PC-3 (cell line): ENCODE measurements at regions not wholly inside any gene's neighbourhood (a gene's known extent, or its start where the extent isn't known, plus 50 kb on each side); places are given as distances from the start of the nearest gene placed in this dataset.

Experiments
- ATAC-seq: fragments of 200-7000 bp; cut with Tn5 transposase; 2 replicates; pipeline ENCODE4 v1.9.1; 2020; ENCODE audit warnings: mild to moderate bottlenecking, moderate library complexity
- BruUV-seq: library from RNA; stranded (reverse); fragments of 400-500 nt; replicated peaks from 2 replicates; lab custom pipeline; 2021; lab: Mats Ljungman, UMichigan
- CTCF ChIA-PET: fragments of 300-600 bp; sonication (Branson Sonifier 250); formaldehyde crosslinking; loops from one replicate; lab custom pipeline; 2022; ENCODE audit warnings: antibody characterized with exemption; lab: Charles Lee
- POLR2A ChIA-PET: fragments of 300-600 bp; sonication (Branson Sonifier 250); formaldehyde crosslinking; loops from one replicate; lab custom pipeline; 2022; ENCODE audit warnings: antibody characterized with exemption; ENCODE audit not compliant: unreplicated experiment; lab: Charles Lee
- DNase-seq: peaks from one replicate; pipeline ENCODE4 v3.0.0-alpha.2; 2015
- H2AFZ ChIP-seq: fragments of 300-600 bp; sonication (generic); 2 replicates; pipeline ENCODE4 v1.6.0; 2016; ENCODE audit warnings: antibody characterized with exemption, low read length
- H3F3A ChIP-seq: fragments of 300-600 bp; sonication (generic); one replicate; pipeline ENCODE4 v1.6.0; 2017; ENCODE audit warnings: antibody characterized with exemption, low read length, control low read depth, mild to moderate bottlenecking; ENCODE audit not compliant: unreplicated experiment
- H3K27ac ChIP-seq: fragments of 300-600 bp; sonication (generic); 2 replicates; pipeline ENCODE4 v1.5.1; 2016; ENCODE audit warnings: mild to moderate bottlenecking, low read length
- H3K27me3 ChIP-seq: fragments of 300-600 bp; sonication (generic); 2 replicates; pipeline ENCODE4 v1.6.1; 2016; ENCODE audit warnings: low read length, mixed read lengths
- H3K36me3 ChIP-seq: fragments of 300-600 bp; sonication (generic); 2 replicates; pipeline ENCODE4 v1.6.1; 2016; ENCODE audit warnings: low read depth, mixed run types, low read length, mixed read lengths
- H3K4me1 ChIP-seq: fragments of 300-600 bp; sonication (generic); 2 replicates; pipeline ENCODE4 v1.5.1; 2016; ENCODE audit warnings: low read length; ENCODE audit not compliant: insufficient read depth
- H3K4me2 ChIP-seq: fragments of 300-600 bp; sonication (generic); 2 replicates; pipeline ENCODE4 v1.6.0; 2016; ENCODE audit warnings: low read length
- H3K4me3 ChIP-seq: fragments of 300-600 bp; sonication (generic); 2 replicates; pipeline ENCODE4 v1.5.1; 2016; ENCODE audit warnings: mild to moderate bottlenecking, low read length, mixed read lengths
- H3K79me2 ChIP-seq: fragments of 300-600 bp; sonication (generic); 2 replicates; pipeline ENCODE4 v1.6.1; 2017; ENCODE audit warnings: low read length, mixed read lengths
- H3K9ac ChIP-seq: fragments of 300-600 bp; sonication (generic); 2 replicates; pipeline ENCODE4 v1.6.0; 2016; ENCODE audit warnings: mild to moderate bottlenecking, low read length
- H3K9me2 ChIP-seq: fragments of 300-600 bp; sonication (generic); replicated peaks from 2 replicates; pipeline ENCODE4 v1.6.1; 2016; ENCODE audit warnings: mixed run types, low read length, mixed read lengths
- H3K9me3 ChIP-seq: fragments of 300-600 bp; sonication (generic); 2 replicates; pipeline ENCODE4 v1.6.1; 2016; ENCODE audit warnings: low read length, mixed read lengths
- H4K20me1 ChIP-seq: fragments of 300-600 bp; sonication (generic); 2 replicates; pipeline ENCODE4 v1.6.1; 2016; ENCODE audit warnings: low read length, mixed read lengths
- EZH2 ChIP-seq: fragments of 300-600 bp; sonication (generic); IDR thresholded peaks from one replicate; pipeline ENCODE4 v1.6.1; 2017; ENCODE audit warnings: antibody characterized with exemption, mild to moderate bottlenecking, low read length; ENCODE audit not compliant: unreplicated experiment
- EZH2phosphoT487 ChIP-seq: fragments of 300-600 bp; sonication (generic); IDR thresholded peaks from 2 replicates; pipeline ENCODE4 v1.6.1; 2018; ENCODE audit warnings: mild to moderate bottlenecking, antibody characterized with exemption, low read length, borderline replicate concordance
- intact Hi-C: fragments of 100-400 bp; cut with micrococcal nuclease; formaldehyde crosslinking; loops from 2 replicates; pipeline ENCODE4 v1.9.0; 2023
- TF ChIP-seq, protein P1 (sequence below): fragments of 300-600 bp; sonication (generic); conservative IDR thresholded peaks from 2 replicates; pipeline ENCODE4 v1.5.1; 2017; ENCODE audit warnings: antibody characterized with exemption, low read depth, mild to moderate bottlenecking, low read length

DNA sequence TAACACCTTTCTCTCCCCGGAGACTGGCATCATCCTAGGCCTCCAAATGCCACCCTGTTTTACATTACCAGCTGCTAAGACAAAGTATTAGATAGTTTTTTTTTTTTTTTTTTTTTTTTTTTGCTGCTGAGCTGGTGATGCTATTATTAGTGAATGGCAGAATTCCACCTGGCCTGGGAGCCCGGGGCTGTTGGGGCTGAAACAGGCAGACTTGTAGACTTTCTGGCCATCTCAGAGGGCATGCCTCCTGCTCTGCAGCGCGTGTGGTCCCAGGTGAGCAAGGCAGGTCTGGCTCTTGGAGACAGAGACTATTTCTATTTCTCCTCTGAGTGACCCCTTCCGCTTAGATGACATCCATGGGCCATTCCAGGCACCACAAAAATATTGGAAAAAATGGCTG lies 104.2 kb downstream of the EMX2 start:
- Histone ChIP-seq H4K20me1 (no peaks in the 10 kb centered on the region), H3K4me1 (no peaks in the 10 kb centered on the region), H3K9me3 (no peaks in the 10 kb centered on the region), H3F3A (no peaks in the 10 kb centered on the region), H3K4me3 (no peak overlapping the region), H3K36me3 (no peaks in the 10 kb centered on the region), H3K9me2 (no peaks in the 10 kb centered on the region), H3K4me2 (no peak overlapping the region), H3K9ac (no peak overlapping the region), H2AFZ (no peak overlapping the region), H3K79me2 (no peaks in the 10 kb centered on the region), H3K27ac (no peak overlapping the region), H3K27me3 (peaks cover 24% of the 10 kb centered on the region)
- no peak for ATAC-seq
- CTCF ChIA-PET = no interaction called here
- no TSS peak for BruUV-seq
- TF ChIP-seq, protein P1, sequence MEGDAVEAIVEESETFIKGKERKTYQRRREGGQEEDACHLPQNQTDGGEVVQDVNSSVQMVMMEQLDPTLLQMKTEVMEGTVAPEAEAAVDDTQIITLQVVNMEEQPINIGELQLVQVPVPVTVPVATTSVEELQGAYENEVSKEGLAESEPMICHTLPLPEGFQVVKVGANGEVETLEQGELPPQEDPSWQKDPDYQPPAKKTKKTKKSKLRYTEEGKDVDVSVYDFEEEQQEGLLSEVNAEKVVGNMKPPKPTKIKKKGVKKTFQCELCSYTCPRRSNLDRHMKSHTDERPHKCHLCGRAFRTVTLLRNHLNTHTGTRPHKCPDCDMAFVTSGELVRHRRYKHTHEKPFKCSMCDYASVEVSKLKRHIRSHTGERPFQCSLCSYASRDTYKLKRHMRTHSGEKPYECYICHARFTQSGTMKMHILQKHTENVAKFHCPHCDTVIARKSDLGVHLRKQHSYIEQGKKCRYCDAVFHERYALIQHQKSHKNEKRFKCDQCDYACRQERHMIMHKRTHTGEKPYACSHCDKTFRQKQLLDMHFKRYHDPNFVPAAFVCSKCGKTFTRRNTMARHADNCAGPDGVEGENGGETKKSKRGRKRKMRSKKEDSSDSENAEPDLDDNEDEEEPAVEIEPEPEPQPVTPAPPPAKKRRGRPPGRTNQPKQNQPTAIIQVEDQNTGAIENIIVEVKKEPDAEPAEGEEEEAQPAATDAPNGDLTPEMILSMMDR = no peak
- no peak for TF ChIP-seq EZH2phosphoT487
- TF ChIP-seq EZH2 = no peak
- intact Hi-C loops = no loop called here
- DNase-seq = no peak
- POLR2A ChIA-PET = no interaction called here

GRCh38 chr10:117647306-117647705 lies 104.8 kb downstream of the EMX2 start:
- Histone ChIP-seq H3K36me3 (no peaks in the 10 kb centered on the region), H3K27ac (no peak overlapping the region), H3K9ac (no peak overlapping the region), H3K9me2 (no peaks in the 10 kb centered on the region), H3K27me3 (peaks cover 19% of the 10 kb centered on the region), H3K4me2 (no peak overlapping the region), H3F3A (no peaks in the 10 kb centered on the region), H3K9me3 (no peaks in the 10 kb centered on the region), H3K79me2 (no peaks in the 10 kb centered on the region), H2AFZ (no peak overlapping the region), H3K4me3 (no peak overlapping the region), H4K20me1 (no peaks in the 10 kb centered on the region), H3K4me1 (peaks cover 2% of the 10 kb centered on the region)
- no peak for ATAC-seq
- intact Hi-C loops = no loop called here
- TF ChIP-seq, protein P1 = no peak
- TF ChIP-seq EZH2 (no peak), EZH2phosphoT487 (no peak)
- no TSS peak for BruUV-seq
- ChIA-PET POLR2A (no interaction called here), CTCF (no interaction called here)
- peak; percentile 6 for DNase-seq

- BruUV-seq = no TSS peak
- CTCF ChIA-PET = no interaction called here
- H3K4me2 ChIP-seq = no peak overlapping the region
- no peaks in the 10 kb centered on the region for H3K9me2 ChIP-seq
- POLR2A ChIA-PET = no interaction called here
- no peak overlapping the region for H3K9ac ChIP-seq
- ATAC-seq = no peak
- H3K79me2 ChIP-seq = no peaks in the 10 kb centered on the region
- no peak overlapping the region for H3K4me3 ChIP-seq
- H3F3A ChIP-seq = no peaks in the 10 kb centered on the region
- no peaks in the 10 kb centered on the region for H4K20me1 ChIP-seq
- intact Hi-C loops = no loop called here
- no peak for TF ChIP-seq EZH2
- TF ChIP-seq, protein P1 = no peak
- no peak for TF ChIP-seq EZH2phosphoT487
- no peaks in the 10 kb centered on the region for H3K9me3 ChIP-seq
- peaks cover 15% of the 10 kb centered on the region for H3K4me1 ChIP-seq
- no peaks in the 10 kb centered on the region; the same call in 1 of the 2 replicates for H3K36me3 ChIP-seq
- H3K27me3 ChIP-seq = no peaks in the 10 kb centered on the region
- no peak overlapping the region for H2AFZ ChIP-seq
- no peak overlapping the region for H3K27ac ChIP-seq
- DNase-seq = peak; percentile 5
Measured at GRCh38 chr10:117651121-117651520, 108.6 kb downstream of the EMX2 start.
